Activated naive CD8-positive, alpha-beta T cell treated with anti-CD3 and anti-CD28 coated beads, Interleukin-2, amount 50 U/mL, for 24 hours (primary cell): ENCODE measurements at regions not wholly inside any gene's neighbourhood (a gene's known extent, or its start where the extent isn't known, plus 50 kb on each side); places are given as distances from the start of the nearest gene placed in this dataset.
"Not testable (repeated sequence)": the region's sequence is repeated elsewhere in the genome, so short reads cannot be mapped to it uniquely, and the experiment has no call there.

Experiments
- ATAC-seq: fragments of 150-1000 bp; cut with Tn5 transposase; one replicate; pipeline ENCODE4 v1.10.0; 2021
- DNase-seq: peaks from one replicate; pipeline ENCODE4 v3.0.0; 2021
- H3K27ac Mint-ChIP-seq: one replicate; pipeline ENCODE4 v1.8.0; 2021; ENCODE audit warnings: mild to moderate bottlenecking, mixed read lengths
- H3K27me3 Mint-ChIP-seq: one replicate; pipeline ENCODE4 v1.8.0; 2021; ENCODE audit warnings: mixed read lengths
- H3K36me3 Mint-ChIP-seq: one replicate; pipeline ENCODE4 v1.8.0; 2021; ENCODE audit warnings: low read depth, mixed read lengths
- H3K4me1 Mint-ChIP-seq: one replicate; pipeline ENCODE4 v1.8.0; 2021; ENCODE audit warnings: mixed read lengths
- H3K4me3 Mint-ChIP-seq: one replicate; pipeline ENCODE4 v1.8.0; 2021; ENCODE audit warnings: mild to moderate bottlenecking, moderate library complexity, mixed read lengths
- H3K9me3 Mint-ChIP-seq: one replicate; pipeline ENCODE4 v1.8.0; 2021; ENCODE audit warnings: mixed read lengths

- no peaks in the 10 kb centered on the region for H3K27me3 Mint-ChIP-seq
- ATAC-seq = no peak
- no peaks in the 10 kb centered on the region for H3K4me1 Mint-ChIP-seq
- no peak overlapping the region for H3K4me3 Mint-ChIP-seq
- no peak for DNase-seq
- no peak overlapping the region for H3K27ac Mint-ChIP-seq
- no peaks in the 10 kb centered on the region for H3K36me3 Mint-ChIP-seq
- peaks cover 40% of the 10 kb centered on the region for H3K9me3 Mint-ChIP-seq
Observed at GRCh38 chr3:6654670-6655069, 206.2 kb upstream of the GRM7 start.

- H3K9me3 Mint-ChIP-seq = peaks cover 40% of the 10 kb centered on the region
- no peak for ATAC-seq
- H3K27ac Mint-ChIP-seq = no peak overlapping the region
- H3K4me1 Mint-ChIP-seq = no peaks in the 10 kb centered on the region
- H3K27me3 Mint-ChIP-seq = no peaks in the 10 kb centered on the region
- no peak for DNase-seq
- H3K36me3 Mint-ChIP-seq = no peaks in the 10 kb centered on the region
- H3K4me3 Mint-ChIP-seq = no peak overlapping the region
Observed at GRCh38 chr3:6655275-6655674, 205.6 kb upstream of the GRM7 start.

GRCh38 chr3:6657591-6657990, 203.3 kb upstream of the GRM7 start:
- Mint-ChIP-seq H3K4me1 (no peaks in the 10 kb centered on the region), H3K9me3 (peaks cover 26% of the 10 kb centered on the region), H3K27me3 (no peaks in the 10 kb centered on the region), H3K27ac (no peak overlapping the region), H3K36me3 (no peaks in the 10 kb centered on the region), H3K4me3 (no peak overlapping the region)
- ATAC-seq (no peak), DNase-seq (no peak)

- H3K4me1 Mint-ChIP-seq = no peaks in the 10 kb centered on the region
- H3K27me3 Mint-ChIP-seq = no peaks in the 10 kb centered on the region
- ATAC-seq (no peak), DNase-seq (no peak)
- no peak overlapping the region for H3K4me3 Mint-ChIP-seq
- peaks cover 44% of the 10 kb centered on the region for H3K9me3 Mint-ChIP-seq
- no peak overlapping the region for H3K27ac Mint-ChIP-seq
- H3K36me3 Mint-ChIP-seq = no peaks in the 10 kb centered on the region
Observed at GRCh38 chr3:6667354-6667753, 193.6 kb upstream of the GRM7 start.

GRCh38 chr3:6671363-6671762, 189.6 kb upstream of the GRM7 start:
- Mint-ChIP-seq H3K27ac (no peak overlapping the region), H3K9me3 (peaks cover 39% of the 10 kb centered on the region), H3K4me3 (no peak overlapping the region), H3K36me3 (no peaks in the 10 kb centered on the region), H3K27me3 (no peaks in the 10 kb centered on the region), H3K4me1 (no peaks in the 10 kb centered on the region)
- DNase-seq (no peak), ATAC-seq (no peak)

- H3K4me3 Mint-ChIP-seq = no peak overlapping the region
- no peak for DNase-seq
- H3K36me3 Mint-ChIP-seq = no peaks in the 10 kb centered on the region
- H3K9me3 Mint-ChIP-seq = peaks cover 29% of the 10 kb centered on the region
- no peak overlapping the region for H3K27ac Mint-ChIP-seq
- no peaks in the 10 kb centered on the region for H3K27me3 Mint-ChIP-seq
- no peak for ATAC-seq
- no peaks in the 10 kb centered on the region for H3K4me1 Mint-ChIP-seq
Observed at GRCh38 chr3:6679510-6679909, 181.4 kb upstream of the GRM7 start.

- no peak overlapping the region for H3K27ac Mint-ChIP-seq
- H3K4me3 Mint-ChIP-seq = no peak overlapping the region
- H3K36me3 Mint-ChIP-seq = no peaks in the 10 kb centered on the region
- H3K4me1 Mint-ChIP-seq = no peaks in the 10 kb centered on the region
- DNase-seq (no peak), ATAC-seq (no peak)
- peaks cover 29% of the 10 kb centered on the region for H3K9me3 Mint-ChIP-seq
- H3K27me3 Mint-ChIP-seq = no peaks in the 10 kb centered on the region
Observed at GRCh38 chr3:6680119-6680806, 180.7 kb upstream of the GRM7 start.

GRCh38 chr3:6697285-6697684, 163.6 kb upstream of the GRM7 start:
- DNase-seq = no peak
- Mint-ChIP-seq H3K4me1 (no peaks in the 10 kb centered on the region), H3K36me3 (no peaks in the 10 kb centered on the region), H3K4me3 (no peak overlapping the region), H3K27me3 (no peaks in the 10 kb centered on the region), H3K9me3 (peaks cover 18% of the 10 kb centered on the region), H3K27ac (no peak overlapping the region)
- ATAC-seq = no peak

GRCh38 chr3:6697722-6698121, 163.2 kb upstream of the GRM7 start:
- Mint-ChIP-seq H3K4me1 (no peaks in the 10 kb centered on the region), H3K27ac (no peak overlapping the region), H3K27me3 (no peaks in the 10 kb centered on the region), H3K4me3 (no peak overlapping the region), H3K36me3 (no peaks in the 10 kb centered on the region), H3K9me3 (peaks cover 23% of the 10 kb centered on the region)
- DNase-seq (no peak), ATAC-seq (no peak)

- not testable (repeated sequence) for H3K27me3 Mint-ChIP-seq, H3K4me3 Mint-ChIP-seq, H3K36me3 Mint-ChIP-seq, ATAC-seq, H3K4me1 Mint-ChIP-seq, H3K27ac Mint-ChIP-seq, DNase-seq
- peaks cover 41% of the 10 kb centered on the region for H3K9me3 Mint-ChIP-seq
Observed at GRCh38 chr3:6704817-6705216, 156.1 kb upstream of the GRM7 start.

- ATAC-seq = no peak
- Mint-ChIP-seq H3K4me3 (no peak overlapping the region), H3K4me1 (no peaks in the 10 kb centered on the region), H3K27ac (no peak overlapping the region), H3K36me3 (no peaks in the 10 kb centered on the region), H3K27me3 (no peaks in the 10 kb centered on the region), H3K9me3 (peaks cover 33% of the 10 kb centered on the region)
- DNase-seq = no peak
Observed at GRCh38 chr3:6706777-6707176, 154.1 kb upstream of the GRM7 start.

- no peak for DNase-seq
- no peak overlapping the region for H3K27ac Mint-ChIP-seq
- H3K4me3 Mint-ChIP-seq = no peak overlapping the region
- no peaks in the 10 kb centered on the region for H3K4me1 Mint-ChIP-seq
- ATAC-seq = no peak
- no peaks in the 10 kb centered on the region for H3K36me3 Mint-ChIP-seq
- H3K9me3 Mint-ChIP-seq = peaks cover 18% of the 10 kb centered on the region
- no peaks in the 10 kb centered on the region for H3K27me3 Mint-ChIP-seq
Observed at GRCh38 chr3:6709178-6709577, 151.7 kb upstream of the GRM7 start.

- no peak for ATAC-seq
- no peaks in the 10 kb centered on the region for H3K4me1 Mint-ChIP-seq
Observed at GRCh38 chr3:6714962-6715361, 146.0 kb upstream of the GRM7 start.

GRCh38 chr3:6716420-6716819, 144.5 kb upstream of the GRM7 start:
- H3K36me3 Mint-ChIP-seq = no peaks in the 10 kb centered on the region
- no peaks in the 10 kb centered on the region for H3K4me1 Mint-ChIP-seq
- no peak overlapping the region for H3K27ac Mint-ChIP-seq
- no peaks in the 10 kb centered on the region for H3K9me3 Mint-ChIP-seq
- ATAC-seq (no peak), DNase-seq (no peak)
- no peak overlapping the region for H3K4me3 Mint-ChIP-seq
- no peaks in the 10 kb centered on the region for H3K27me3 Mint-ChIP-seq

More at GRCh38 chr3:6714962-6715361, 146.0 kb upstream of the GRM7 start:
- Mint-ChIP-seq H3K9me3 (no peaks in the 10 kb centered on the region), H3K36me3 (no peaks in the 10 kb centered on the region), H3K27me3 (no peaks in the 10 kb centered on the region), H3K27ac (no peak overlapping the region), H3K4me3 (no peak overlapping the region)
- no peak for DNase-seq

GRCh38 chr3:6717026-6717943, 143.6 kb upstream of the GRM7 start:
- Mint-ChIP-seq H3K4me1 (no peaks in the 10 kb centered on the region), H3K36me3 (no peaks in the 10 kb centered on the region), H3K9me3 (no peaks in the 10 kb centered on the region), H3K4me3 (no peak overlapping the region), H3K27me3 (no peaks in the 10 kb centered on the region), H3K27ac (no peak overlapping the region)
- ATAC-seq = no peak
- no peak for DNase-seq
